B cell (primary cell): ENCODE measurements at regions not wholly inside any gene's neighbourhood (a gene's known extent, or its start where the extent isn't known, plus 50 kb on each side); places are given as distances from the start of the nearest gene placed in this dataset.

Experiments
- ATAC-seq: fragments of 200-7000 bp; cut with Tn5 transposase; one replicate; pipeline ENCODE4 v1.10.0; 2021; ENCODE audit warnings: low read depth, mild to moderate bottlenecking, moderate number of reproducible peaks, moderate library complexity
- CTCF ChIA-PET: fragments of 350-600 bp; sonication (Branson Sonifier 250); formaldehyde crosslinking; loops from one replicate; lab custom pipeline; 2021; ENCODE audit warnings: antibody characterized with exemption, inconsistent platforms; lab: Charles Lee
- POLR2A ChIA-PET: fragments of 350-600 bp; sonication (Branson Sonifier 250); formaldehyde crosslinking; loops from one replicate; lab custom pipeline; 2021; ENCODE audit warnings: antibody characterized with exemption; lab: Charles Lee
- DNase-seq: peaks from one replicate; pipeline ENCODE4 v3.0.0; 2013
- H2AFZ ChIP-seq: 2 replicates; pipeline ENCODE4 v1.6.1; 2012; ENCODE audit warnings: mild to moderate bottlenecking, low read depth, low read length; ENCODE audit not compliant: insufficient read depth, poor library complexity, severe bottlenecking
- H3K27ac ChIP-seq, 2 donors: 1 replicate in 1 of 2; 2 replicates in 1 of 2; pipeline ENCODE4 v1.5.1; 2012 to 2013; ENCODE audit warnings: low read length in 2 of 2, mild to moderate bottlenecking in 2 of 2, moderate library complexity in 1 of 2
- H3K27me3 ChIP-seq, 4 experiments: fragments of 200-600 bp in 1 of 4; sonication (generic) in 1 of 4; replicated peaks in 1 of 4; 1 replicate in 2 of 4; 2 replicates in 2 of 4; pipeline versions ENCODE4 v1.6.1 to v1.7.0; 2013 to 2016; ENCODE audit warnings: low read length in 3 of 4, mild to moderate bottlenecking in 2 of 4, mixed read lengths in 1 of 4, moderate library complexity in 1 of 4; ENCODE audit not compliant: insufficient read depth in 4 of 4, control insufficient read depth in 3 of 4; ENCODE audit errors: control extremely low read depth in 1 of 4
- H3K36me3 ChIP-seq, 2 experiments: replicated peaks in 1 of 2; 1 replicate in 1 of 2; 2 replicates in 1 of 2; pipeline versions ENCODE4 v1.6.1 to v1.7.1; 2013; ENCODE audit warnings: low read length in 1 of 2; ENCODE audit not compliant: insufficient read depth in 2 of 2, control insufficient read depth in 1 of 2; ENCODE audit errors: control extremely low read depth in 1 of 2, extremely low read depth in 1 of 2
- H3K4me1 ChIP-seq, 2 donors: fragments of 200-600 bp in 1 of 2; sonication (generic) in 1 of 2; 1 replicate in 1 of 2; 2 replicates in 1 of 2; pipeline versions ENCODE4 v1.5.1 to v1.6.1; 2013 to 2017; ENCODE audit warnings: low read length in 2 of 2; ENCODE audit not compliant: control insufficient read depth in 2 of 2, insufficient read depth in 2 of 2
- H3K4me2 ChIP-seq: replicated peaks from 2 replicates; pipeline ENCODE3; 2012; ENCODE audit warnings: mild to moderate bottlenecking, low read depth, low read length; ENCODE audit not compliant: poor library complexity, severe bottlenecking
- H3K4me3 ChIP-seq, 5 experiments: fragments of 200-600 bp in 1 of 5; sonication (generic) in 1 of 5; 1 replicate in 3 of 5; 2 replicates in 2 of 5; pipeline versions ENCODE4 v1.5.1 to v1.7.0; 2011 to 2016; ENCODE audit warnings: low read length in 4 of 5, mild to moderate bottlenecking in 4 of 5, low read depth in 2 of 5, control low read depth in 1 of 5, moderate library complexity in 1 of 5; ENCODE audit not compliant: insufficient read depth in 1 of 5; ENCODE audit errors: control extremely low read depth in 1 of 5, extremely low read depth in 1 of 5
- H3K79me2 ChIP-seq: fragments of 200-600 bp; sonication (generic); one replicate; pipeline ENCODE4 v1.6.0; 2016; ENCODE audit warnings: low read length; ENCODE audit not compliant: control insufficient read depth, insufficient read depth
- H3K9ac ChIP-seq: fragments of 200-600 bp; sonication (generic); 2 replicates; pipeline ENCODE4 v1.6.1; 2017; ENCODE audit warnings: mild to moderate bottlenecking, low read length, moderate library complexity
- H3K9me3 ChIP-seq, 3 donors: one replicate each; pipeline versions ENCODE4 v1.6.1 to v1.7.1; 2013; ENCODE audit warnings: low read length in 2 of 3; ENCODE audit not compliant: control insufficient read depth in 2 of 3, insufficient read depth in 1 of 3; ENCODE audit errors: control extremely low read depth in 1 of 3
- H4K20me1 ChIP-seq: 2 replicates; pipeline ENCODE4 v1.6.0; 2012; ENCODE audit warnings: mild to moderate bottlenecking, low read length; ENCODE audit not compliant: insufficient read depth, control insufficient read depth, poor library complexity, severe bottlenecking
- H3K27ac Mint-ChIP-seq: one replicate; pipeline ENCODE4 v1.8.0; 2021; ENCODE audit warnings: mixed read lengths
- H3K27me3 Mint-ChIP-seq: one replicate; pipeline ENCODE4 v1.8.0; 2021; ENCODE audit warnings: mixed read lengths
- H3K4me1 Mint-ChIP-seq: one replicate; pipeline ENCODE4 v1.8.0; 2021; ENCODE audit warnings: mixed read lengths
- H3K4me3 Mint-ChIP-seq: one replicate; pipeline ENCODE4 v1.8.0; 2021; ENCODE audit warnings: mixed read lengths
- H3K9me3 Mint-ChIP-seq: one replicate; pipeline ENCODE4 v1.8.0; 2022; ENCODE audit warnings: mixed read lengths; ENCODE audit not compliant: insufficient read depth
- EZH2 ChIP-seq: IDR thresholded peaks from 2 replicates; pipeline ENCODE4 v1.6.1; 2012; ENCODE audit warnings: borderline replicate concordance, low read depth, mild to moderate bottlenecking, moderate library complexity, low read length; ENCODE audit not compliant: insufficient read depth, poor library complexity, severe bottlenecking
- WGBS: methylation state at CpG from one replicate; pipeline ENCODE4 v1.1.5; 2013; ENCODE audit warnings: missing lambda C conversion rate; ENCODE audit not compliant: insufficient coverage; 5-methylcytosine and 5-hydroxymethylcytosine counted together
- intact Hi-C: fragments of 100-400 bp; cut with micrococcal nuclease; formaldehyde crosslinking; loops from one replicate; pipeline ENCODE4 v1.10.0; 2022
- TF ChIP-seq, protein P1 (sequence below): fragments of 200-600 bp; IDR thresholded peaks from one replicate; pipeline ENCODE4 v1.8.0; 2022; ENCODE audit warnings: antibody characterized with exemption, mild to moderate bottlenecking

DNA sequence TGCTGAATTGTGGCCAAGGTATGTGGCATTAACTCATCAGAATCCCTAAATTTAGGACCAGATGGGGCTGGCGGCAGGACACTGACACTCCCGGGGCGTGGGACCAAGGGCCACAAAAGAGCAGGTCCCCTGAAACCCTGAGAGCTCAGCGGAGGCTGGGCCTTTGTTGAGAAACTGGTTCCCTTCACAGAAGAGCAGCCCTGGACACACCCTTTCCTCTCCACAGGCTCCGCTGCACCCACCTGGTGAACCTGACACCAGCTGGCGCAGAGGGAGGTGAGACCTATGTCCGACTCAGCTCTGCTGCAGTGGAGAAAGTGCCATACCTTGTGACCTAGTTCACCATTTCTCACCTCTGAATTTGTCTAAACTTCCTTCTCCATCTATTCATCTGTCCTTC lies 119.5 kb downstream of the RTP5 start:
- POLR2A ChIA-PET = no interaction called here
- no peaks in the 10 kb centered on the region for H3K27me3 Mint-ChIP-seq

DNA sequence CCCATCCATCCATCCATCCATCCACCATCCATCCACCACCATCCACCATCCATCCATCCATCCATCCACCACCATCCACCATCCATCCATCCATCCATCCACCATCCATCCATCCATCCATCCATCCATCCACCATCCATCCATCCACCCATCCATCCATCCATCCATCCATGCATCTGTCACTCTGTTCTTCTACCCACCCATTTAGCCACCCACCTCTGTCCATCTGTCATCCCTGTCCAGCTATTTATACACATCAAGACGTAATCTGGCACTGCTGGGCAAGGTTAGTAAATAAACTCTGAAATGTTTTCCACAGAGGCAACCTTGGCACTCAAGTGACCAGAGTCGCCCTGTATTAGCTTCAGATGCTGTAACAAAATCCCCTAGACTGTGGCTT lies 120.9 kb downstream of the RTP5 start:
- Histone ChIP-seq H3K27ac (no peak overlapping the region), H3K4me1 (peaks cover 19 to 32% of the 10 kb centered on the region in 2 donors), H3K4me3 (no peak overlapping the region), H2AFZ (no peak overlapping the region), H3K27me3 (no peaks in the 10 kb centered on the region), H4K20me1 (no peaks in the 10 kb centered on the region), H3K9me3 (peaks cover 0 to 39% (median 5%) of the 10 kb centered on the region in 3 donors), H3K4me2 (no peak overlapping the region), H3K36me3 (peaks cover 0 to 14% of the 10 kb centered on the region in 2 experiments), H3K9ac (no peak overlapping the region), H3K79me2 (peaks cover 4% of the 10 kb centered on the region)
- no peak for ATAC-seq
- ChIA-PET POLR2A (no interaction called here), CTCF (no interaction called here)
- Mint-ChIP-seq H3K27me3 (no peaks in the 10 kb centered on the region), H3K27ac (no peak overlapping the region), H3K4me1 (peaks cover 41% of the 10 kb centered on the region), H3K4me3 (no peak overlapping the region), H3K9me3 (no peaks in the 10 kb centered on the region)
- no peak for DNase-seq
- 97% methylated on average over 2 of the region's 2 CpGs for WGBS
- intact Hi-C loops = no loop called here
- no peak for TF ChIP-seq EZH2
- TF ChIP-seq, protein P1, sequence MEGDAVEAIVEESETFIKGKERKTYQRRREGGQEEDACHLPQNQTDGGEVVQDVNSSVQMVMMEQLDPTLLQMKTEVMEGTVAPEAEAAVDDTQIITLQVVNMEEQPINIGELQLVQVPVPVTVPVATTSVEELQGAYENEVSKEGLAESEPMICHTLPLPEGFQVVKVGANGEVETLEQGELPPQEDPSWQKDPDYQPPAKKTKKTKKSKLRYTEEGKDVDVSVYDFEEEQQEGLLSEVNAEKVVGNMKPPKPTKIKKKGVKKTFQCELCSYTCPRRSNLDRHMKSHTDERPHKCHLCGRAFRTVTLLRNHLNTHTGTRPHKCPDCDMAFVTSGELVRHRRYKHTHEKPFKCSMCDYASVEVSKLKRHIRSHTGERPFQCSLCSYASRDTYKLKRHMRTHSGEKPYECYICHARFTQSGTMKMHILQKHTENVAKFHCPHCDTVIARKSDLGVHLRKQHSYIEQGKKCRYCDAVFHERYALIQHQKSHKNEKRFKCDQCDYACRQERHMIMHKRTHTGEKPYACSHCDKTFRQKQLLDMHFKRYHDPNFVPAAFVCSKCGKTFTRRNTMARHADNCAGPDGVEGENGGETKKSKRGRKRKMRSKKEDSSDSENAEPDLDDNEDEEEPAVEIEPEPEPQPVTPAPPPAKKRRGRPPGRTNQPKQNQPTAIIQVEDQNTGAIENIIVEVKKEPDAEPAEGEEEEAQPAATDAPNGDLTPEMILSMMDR = no peak

More for the DNA sequence above, 119.5 kb downstream of the RTP5 start:
- WGBS = 60% methylated on average over 7 of the region's 7 CpGs
- peaks cover 26 to 45% of the 10 kb centered on the region in 2 donors for H3K4me1 ChIP-seq
- no peak for TF ChIP-seq EZH2
- TF ChIP-seq, protein P1 = no peak
- H3K27me3 ChIP-seq = no peaks in the 10 kb centered on the region
- H2AFZ ChIP-seq = no peak overlapping the region
- no peak overlapping the region for H3K4me3 ChIP-seq
- Mint-ChIP-seq H3K4me3 (peak overlapping the region; percentile 23), H3K4me1 (peaks cover 55% of the 10 kb centered on the region), H3K9me3 (no peaks in the 10 kb centered on the region), H3K27ac (peak overlapping the region; percentile 41)
- peaks cover 0 to 51% (median 5%) of the 10 kb centered on the region in 3 donors for H3K9me3 ChIP-seq
- intact Hi-C loops = no loop called here
- H3K27ac ChIP-seq = peak overlapping the region; percentile 47 to 48
- ATAC-seq (peak; percentile 31), DNase-seq (peak; percentile 83)
- peak overlapping the region; percentile 43 for H3K4me2 ChIP-seq
- H4K20me1 ChIP-seq = no peaks in the 10 kb centered on the region
- CTCF ChIA-PET = interaction anchor here (1.8 kb wide), 1 partner anchor 38 kb away, joined by 7 read pairs; no protein-coding TSS in a partner anchor
- peaks cover 4% of the 10 kb centered on the region for H3K79me2 ChIP-seq
- H3K9ac ChIP-seq = no peak overlapping the region
- H3K36me3 ChIP-seq = peaks cover 0 to 8% of the 10 kb centered on the region in 2 experiments
